ENCODE measurements at regions not wholly inside any gene's neighbourhood (a gene's known extent, or its start where the extent isn't known, plus 50 kb on each side); places are given as distances from the start of the nearest gene placed in this dataset.

DNA sequence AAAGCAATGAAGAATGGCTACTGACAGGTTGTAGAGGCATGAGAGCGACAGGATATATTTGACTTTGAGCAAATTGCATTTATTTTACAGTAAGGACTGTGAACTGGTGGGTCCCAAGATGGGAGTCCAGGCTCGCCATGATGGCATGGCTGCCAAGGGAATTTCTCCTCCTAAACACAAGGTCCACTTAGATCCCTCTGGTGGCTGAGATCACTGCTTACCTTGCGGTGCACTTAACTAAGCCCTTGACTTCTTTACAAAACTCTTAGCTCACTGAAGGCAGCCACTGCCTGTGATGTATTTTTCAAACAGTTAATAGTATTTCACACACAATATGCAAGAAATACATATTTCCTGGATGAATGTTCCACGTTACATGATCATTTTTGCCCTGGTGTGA, 50.3 kb upstream of the SORBS2 start:
- DNase-seq, result no peak

DNA sequence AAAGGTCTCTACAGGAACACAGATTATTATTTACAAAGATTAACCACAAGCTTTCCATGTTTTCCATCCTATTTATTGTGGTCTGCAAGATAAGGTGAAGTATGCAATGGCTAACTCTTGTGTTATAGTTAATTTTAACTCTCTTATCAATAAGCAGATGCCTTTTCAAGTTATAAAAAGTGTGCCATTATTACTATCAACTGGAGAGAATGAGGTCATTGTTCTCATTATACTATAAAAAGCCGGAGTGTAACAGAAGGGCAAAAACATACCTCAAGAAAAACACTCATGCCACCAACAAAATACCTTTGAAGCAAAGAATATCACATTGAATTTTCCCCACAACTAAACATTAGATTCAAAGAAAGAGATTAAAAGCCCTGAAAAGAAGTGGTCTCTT, 52.0 kb upstream of the SORBS2 start:
- no peak for DNase-seq

- peak; percentile 40 for DNase-seq
Observed at GRCh38 chr4:185865901-185866328, 53.9 kb upstream of the SORBS2 start.

- DNase-seq, result no peak
Observed at GRCh38 chr4:185867770-185868169, 55.8 kb upstream of the SORBS2 start.

- no peak for DNase-seq
Observed at GRCh38 chr4:185868983-185869382, 57.0 kb upstream of the SORBS2 start.

GRCh38 chr4:185869427-185869826, 57.4 kb upstream of the SORBS2 start:
- DNase-seq, result no peak

DNA sequence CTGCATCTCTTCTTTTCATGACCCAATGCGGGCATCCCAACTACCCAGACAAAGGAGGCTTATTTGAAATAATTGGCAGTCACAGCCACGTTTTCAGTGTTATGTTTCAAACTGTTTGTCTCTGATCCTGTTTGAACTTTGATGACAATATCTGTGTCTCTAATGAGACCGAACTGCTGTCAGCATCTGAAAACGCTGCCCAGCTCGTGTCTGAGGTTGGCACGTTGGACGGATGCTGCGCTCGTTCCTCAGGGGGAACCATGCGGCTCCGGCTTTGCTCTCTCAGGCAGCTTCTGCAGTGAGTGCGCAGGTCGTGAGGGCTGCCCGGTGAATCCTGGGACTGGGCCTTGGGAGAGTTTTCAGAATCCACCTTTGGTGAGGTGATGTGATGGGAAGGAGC, 58.4 kb upstream of the SORBS2 start:
- DNase-seq, result no peak

GRCh38 chr4:185872747-185873380, 60.9 kb upstream of the SORBS2 start:
- DNase-seq, result no peak

DNA sequence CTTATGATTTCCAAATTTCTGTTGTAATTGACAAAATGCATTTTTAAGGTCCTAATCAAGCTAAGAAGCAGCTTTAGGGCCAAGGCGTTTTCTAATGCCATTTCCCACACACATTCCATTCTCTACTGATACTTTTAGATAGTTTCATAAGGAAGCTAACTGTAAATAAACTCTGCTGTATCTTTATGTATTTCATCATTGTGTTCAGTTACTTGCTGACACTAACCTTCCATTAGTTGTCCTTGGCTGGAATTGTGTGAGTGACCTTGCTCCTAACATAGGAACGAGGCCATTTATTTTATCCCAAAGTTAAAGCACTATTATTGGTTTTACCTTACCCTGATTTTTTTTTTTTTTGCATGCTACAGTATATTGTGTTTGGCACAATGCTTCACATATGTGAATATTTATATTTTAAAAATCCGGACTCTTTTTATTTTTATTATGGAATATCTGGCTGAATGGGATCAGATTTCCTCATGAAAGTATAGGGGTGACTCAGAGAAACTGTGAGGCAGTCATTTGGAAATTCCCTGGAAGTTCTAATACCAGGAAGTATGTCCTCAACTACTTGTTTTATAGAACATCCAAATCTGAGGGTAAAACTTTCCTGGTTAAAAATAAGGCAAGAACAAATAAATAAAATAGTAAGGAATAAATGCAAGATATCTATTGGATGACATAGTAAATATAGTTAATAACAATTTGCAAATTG, 62.7 kb upstream of the SORBS2 start:
- DNase-seq, result no peak

- no peak for DNase-seq
Observed at GRCh38 chr4:185875316-185875907, 63.4 kb upstream of the SORBS2 start.

DNA sequence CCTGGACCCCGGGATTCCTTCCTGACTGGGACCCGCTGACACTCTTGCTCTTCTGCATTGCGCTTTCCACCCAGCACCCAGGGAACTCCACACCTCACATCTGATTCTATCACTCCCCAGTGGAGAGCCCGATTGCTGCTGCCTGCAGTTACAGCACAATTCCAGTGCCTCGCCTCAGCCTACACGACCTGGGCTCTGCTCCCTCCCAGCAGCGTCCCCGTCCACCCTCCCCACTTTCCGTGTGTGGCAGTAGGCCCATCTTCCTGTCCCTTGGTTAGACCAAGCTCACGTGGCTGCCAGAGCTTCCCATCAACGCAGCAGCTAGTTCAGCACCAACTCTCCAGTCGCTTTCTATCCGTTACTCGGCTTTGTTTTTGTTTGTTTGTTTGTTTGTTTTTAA, 66.6 kb upstream of the SORBS2 start:
- no peak for DNase-seq

DNA sequence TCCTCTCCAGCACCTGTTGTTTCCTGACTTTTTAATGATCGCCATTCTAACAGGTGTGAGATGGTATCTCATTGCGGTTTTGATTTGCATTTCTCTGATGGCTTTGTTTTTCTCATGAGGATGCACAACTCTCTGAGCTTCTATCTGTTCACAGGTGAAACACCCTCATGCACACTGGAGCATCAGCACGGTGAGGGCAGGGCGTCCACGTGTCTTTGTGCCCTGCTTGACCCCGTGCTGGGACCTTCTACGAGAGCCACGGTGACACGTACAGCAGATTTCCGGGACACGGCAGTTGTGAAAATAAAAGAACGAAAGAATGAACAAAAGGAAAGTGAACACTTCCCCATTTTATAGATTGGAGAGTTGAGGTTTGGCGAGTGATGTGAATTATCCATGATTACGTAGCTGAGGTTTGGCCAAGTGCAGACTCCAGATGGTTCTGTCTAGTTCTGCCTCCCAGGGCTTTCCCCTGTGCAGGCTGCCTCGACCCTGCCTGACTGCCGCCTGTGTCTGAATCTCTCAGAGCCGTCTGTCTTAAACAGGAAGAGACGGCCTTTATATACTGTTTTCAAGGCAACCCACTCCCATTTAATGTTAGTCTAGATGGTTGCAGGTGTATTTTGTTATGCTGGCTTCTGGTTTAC, 67.8 kb upstream of the SORBS2 start:
- no peak for DNase-seq

DNA sequence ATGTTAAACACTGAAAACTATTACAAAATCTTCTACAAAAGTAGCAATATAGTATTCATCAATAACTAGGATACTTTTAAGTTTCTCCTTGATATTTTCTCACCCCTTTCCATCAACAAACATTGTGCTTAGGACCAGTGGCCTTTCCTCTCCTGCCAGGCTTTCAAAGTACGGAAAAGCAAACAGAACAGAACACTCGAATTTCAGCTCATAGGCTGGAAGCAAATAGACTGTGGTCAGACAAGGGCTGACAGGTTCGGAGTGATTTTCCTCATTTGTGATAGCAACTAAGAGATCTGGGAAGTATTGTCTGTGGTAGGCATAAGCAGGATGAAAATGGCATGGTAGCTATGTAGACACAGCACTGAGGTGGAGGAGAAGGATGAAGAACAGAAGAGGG, 68.6 kb upstream of the SORBS2 start:
- DNase-seq, result peak; percentile 88

- DNase-seq, result no peak
Observed at GRCh38 chr4:185881430-185881829, 69.4 kb upstream of the SORBS2 start.

DNA sequence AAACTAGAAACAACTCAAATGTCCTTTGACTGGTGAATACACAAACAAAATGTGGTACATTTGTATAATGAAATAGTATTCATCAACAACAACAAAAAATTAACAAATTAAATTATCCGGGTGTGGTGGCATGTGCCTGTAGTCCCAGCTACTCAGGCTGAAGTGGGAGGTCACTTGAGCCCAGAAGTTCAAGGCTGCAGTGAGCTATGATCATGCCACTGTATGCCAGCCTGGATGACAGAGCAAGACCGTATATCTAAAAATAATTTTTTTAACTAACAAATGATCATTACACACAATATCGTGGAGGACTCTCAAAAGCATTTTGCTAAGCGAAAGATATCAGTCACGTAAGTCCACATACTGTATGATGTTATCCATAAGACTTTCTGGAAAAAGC, 71.6 kb upstream of the SORBS2 start:
- no peak for DNase-seq

- DNase-seq, result no peak
Observed at GRCh38 chr4:185885075-185885474, 73.1 kb upstream of the SORBS2 start.

DNA sequence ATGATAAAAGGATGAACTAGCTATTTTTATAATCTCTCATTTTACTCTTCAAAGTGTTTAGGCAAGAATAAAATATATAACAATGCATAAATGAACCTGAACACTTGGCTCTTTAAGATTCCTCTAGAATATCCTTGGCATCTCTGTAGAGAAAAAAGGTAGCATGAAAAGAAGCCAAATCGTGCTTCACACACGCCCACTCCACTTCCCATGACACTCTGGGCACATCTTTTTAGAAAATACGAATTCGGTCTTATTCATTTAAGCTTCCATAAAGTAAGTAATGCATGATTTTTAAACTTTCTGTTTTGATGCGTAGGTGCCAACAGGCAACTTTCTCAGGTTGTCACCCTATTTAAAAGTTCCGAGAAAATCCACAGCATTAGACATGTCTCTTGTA, 73.6 kb upstream of the SORBS2 start:
- DNase-seq, result no peak

DNA sequence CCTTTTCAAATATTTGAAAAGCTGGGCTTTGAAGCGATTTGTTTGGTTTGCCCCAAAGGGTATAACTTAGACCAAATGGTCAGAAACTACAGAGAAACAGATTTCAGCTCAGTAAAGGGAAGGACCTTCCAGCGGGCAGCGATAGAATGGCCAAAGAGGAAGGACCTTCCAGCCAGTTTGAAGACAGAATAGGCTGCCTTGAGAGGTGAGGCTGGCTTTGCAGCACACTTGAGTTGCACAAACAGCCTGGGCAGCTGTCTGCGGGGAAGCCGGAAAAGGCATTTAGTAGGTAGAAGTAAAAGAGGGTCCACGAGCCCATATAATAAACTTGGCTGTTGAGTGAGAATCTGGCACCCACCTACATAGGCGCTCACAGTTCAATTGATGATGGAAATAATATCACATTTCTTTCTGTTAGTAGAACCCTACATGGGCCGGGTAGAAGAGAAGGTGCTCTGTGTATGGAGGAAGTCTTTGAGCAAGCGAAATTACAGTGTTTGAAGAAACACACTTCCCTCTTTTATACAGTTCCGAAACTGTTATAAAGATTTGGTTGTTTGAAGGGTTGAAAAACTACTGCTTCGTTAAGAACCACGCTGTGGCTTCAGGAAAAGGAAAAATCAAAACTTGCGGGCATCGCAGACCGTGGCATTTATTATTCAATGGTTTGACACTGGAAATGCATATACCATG, 75.0 kb upstream of the SORBS2 start:
- no peak for DNase-seq

DNA sequence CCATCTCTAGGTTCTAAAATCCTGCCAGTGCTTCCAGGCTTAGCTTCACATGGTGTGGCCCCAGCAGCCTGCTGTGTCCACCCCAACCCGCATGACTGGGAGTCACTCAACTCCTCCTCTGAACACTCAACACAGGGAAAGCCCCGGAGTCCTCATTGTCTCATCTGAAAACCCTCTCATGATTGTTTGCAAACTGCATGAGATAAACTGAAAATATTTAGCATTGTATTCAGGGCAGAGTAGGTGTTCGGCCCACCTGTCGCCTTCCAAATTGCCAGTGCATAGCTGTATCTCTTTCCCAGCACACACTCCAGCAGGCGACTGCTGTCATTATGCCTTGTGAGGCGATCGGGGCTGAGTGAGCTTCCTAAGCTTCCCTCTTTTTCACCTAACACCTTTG, 76.7 kb upstream of the SORBS2 start:
- DNase-seq, result no peak

DNA sequence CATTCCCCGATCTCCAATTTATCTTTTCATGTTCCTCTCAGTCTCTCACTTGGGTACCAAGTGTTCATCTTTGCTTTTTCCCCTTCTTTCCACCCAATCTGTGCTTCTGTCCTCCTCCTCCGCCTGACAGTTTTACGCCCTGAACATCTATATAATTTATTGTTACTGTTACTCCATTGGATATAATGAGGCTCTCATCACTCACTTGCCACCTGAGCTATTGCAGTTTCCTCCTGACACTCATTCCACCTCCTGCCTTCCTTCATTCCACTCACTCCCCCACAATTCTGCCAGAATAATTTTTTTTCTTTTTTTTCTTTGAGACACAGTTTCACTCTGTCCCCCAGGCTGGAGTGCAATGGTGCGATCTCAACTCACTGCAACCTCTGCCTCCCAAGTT, 77.6 kb upstream of the SORBS2 start:
- DNase-seq, result no peak

- DNase-seq, result no peak
Observed at GRCh38 chr4:185890196-185890595, 78.2 kb upstream of the SORBS2 start.

DNA sequence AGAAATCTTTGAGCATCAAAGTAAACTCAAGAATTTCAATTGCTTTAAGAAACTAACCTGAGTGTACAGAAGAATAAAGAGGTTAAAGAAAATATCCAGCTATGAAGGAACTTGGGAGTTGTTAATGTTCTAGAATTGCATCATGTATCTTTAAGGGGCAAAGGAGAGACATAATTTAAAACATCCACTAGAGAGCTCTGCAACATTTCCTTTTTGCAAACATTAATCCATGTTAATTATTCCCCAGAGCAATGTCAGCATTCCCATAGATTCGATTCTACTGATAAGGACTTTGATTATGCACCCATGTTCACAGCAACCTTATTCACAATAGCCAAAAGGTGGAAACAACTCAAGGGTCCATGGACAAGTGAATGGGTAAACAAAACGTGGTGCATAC, 80.2 kb upstream of the SORBS2 start:
- DNase-seq, result no peak

DNA sequence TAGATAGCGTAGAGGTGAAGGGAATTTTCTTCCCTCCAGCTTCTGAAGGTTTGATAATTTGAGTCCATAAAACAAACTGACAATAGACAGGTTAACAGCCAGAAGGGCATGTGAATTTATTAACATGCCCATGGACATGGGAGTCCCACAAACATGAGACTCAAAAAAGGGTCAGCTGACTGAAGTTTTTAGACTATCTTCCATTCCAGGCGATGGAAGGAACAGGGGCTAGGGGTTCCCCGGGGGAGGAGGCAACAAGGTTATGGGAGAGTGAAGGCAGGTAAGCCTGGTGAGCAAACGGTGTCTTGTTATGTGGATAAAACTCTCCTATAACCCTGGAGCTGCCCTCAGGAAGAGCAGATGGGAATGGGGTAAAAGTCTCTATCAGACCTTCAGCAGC, 81.5 kb upstream of the SORBS2 start:
- DNase-seq, result no peak
